ENCODE measurements at regions not wholly inside any gene's neighbourhood (a gene's known extent, or its start where the extent isn't known, plus 50 kb on each side); places are given as distances from the start of the nearest gene placed in this dataset.

GRCh38 chr16:73412416-73412815 lies 364.5 kb upstream of the ZFHX3 start:
- no peak for TF ChIP-seq TAF1 (IDR thresholded peaks at IDR 0.05; ENCODE audit: borderline replicate concordance, low read depth, low read length)
- no peak for TF ChIP-seq NFIC (IDR thresholded peaks at IDR 0.05; ENCODE audit: borderline replicate concordance)
- TF ChIP-seq RFX5 (IDR thresholded peaks at IDR 0.05; ENCODE audit: low read length), result no peak
- TF ChIP-seq MAX (IDR thresholded peaks at IDR 0.05; ENCODE audit: low read depth), result no peak
- TF ChIP-seq EZH2phosphoT487 (IDR thresholded peaks at IDR 0.05; ENCODE audit: borderline replicate concordance, low read depth), result no peak
- TF ChIP-seq REST (IDR thresholded peaks at IDR 0.05; ENCODE audit: low read depth, low read length), result no peak
- TF ChIP-seq, protein P1, sequence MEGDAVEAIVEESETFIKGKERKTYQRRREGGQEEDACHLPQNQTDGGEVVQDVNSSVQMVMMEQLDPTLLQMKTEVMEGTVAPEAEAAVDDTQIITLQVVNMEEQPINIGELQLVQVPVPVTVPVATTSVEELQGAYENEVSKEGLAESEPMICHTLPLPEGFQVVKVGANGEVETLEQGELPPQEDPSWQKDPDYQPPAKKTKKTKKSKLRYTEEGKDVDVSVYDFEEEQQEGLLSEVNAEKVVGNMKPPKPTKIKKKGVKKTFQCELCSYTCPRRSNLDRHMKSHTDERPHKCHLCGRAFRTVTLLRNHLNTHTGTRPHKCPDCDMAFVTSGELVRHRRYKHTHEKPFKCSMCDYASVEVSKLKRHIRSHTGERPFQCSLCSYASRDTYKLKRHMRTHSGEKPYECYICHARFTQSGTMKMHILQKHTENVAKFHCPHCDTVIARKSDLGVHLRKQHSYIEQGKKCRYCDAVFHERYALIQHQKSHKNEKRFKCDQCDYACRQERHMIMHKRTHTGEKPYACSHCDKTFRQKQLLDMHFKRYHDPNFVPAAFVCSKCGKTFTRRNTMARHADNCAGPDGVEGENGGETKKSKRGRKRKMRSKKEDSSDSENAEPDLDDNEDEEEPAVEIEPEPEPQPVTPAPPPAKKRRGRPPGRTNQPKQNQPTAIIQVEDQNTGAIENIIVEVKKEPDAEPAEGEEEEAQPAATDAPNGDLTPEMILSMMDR (IDR thresholded peaks at IDR 0.05), result no peak
- TF ChIP-seq SIN3A (IDR thresholded peaks at IDR 0.05; ENCODE audit: borderline replicate concordance, low read depth, low read length), result no peak
- TF ChIP-seq, protein P2, sequence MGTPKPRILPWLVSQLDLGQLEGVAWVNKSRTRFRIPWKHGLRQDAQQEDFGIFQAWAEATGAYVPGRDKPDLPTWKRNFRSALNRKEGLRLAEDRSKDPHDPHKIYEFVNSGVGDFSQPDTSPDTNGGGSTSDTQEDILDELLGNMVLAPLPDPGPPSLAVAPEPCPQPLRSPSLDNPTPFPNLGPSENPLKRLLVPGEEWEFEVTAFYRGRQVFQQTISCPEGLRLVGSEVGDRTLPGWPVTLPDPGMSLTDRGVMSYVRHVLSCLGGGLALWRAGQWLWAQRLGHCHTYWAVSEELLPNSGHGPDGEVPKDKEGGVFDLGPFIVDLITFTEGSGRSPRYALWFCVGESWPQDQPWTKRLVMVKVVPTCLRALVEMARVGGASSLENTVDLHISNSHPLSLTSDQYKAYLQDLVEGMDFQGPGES (IDR thresholded peaks at IDR 0.05; ENCODE audit: low read depth, low read length), result no peak

Data from SK-N-SH (cell line).